ENCODE measurements at regions not wholly inside any gene's neighbourhood (a gene's known extent, or its start where the extent isn't known, plus 50 kb on each side); places are given as distances from the start of the nearest gene placed in this dataset.

DNA sequence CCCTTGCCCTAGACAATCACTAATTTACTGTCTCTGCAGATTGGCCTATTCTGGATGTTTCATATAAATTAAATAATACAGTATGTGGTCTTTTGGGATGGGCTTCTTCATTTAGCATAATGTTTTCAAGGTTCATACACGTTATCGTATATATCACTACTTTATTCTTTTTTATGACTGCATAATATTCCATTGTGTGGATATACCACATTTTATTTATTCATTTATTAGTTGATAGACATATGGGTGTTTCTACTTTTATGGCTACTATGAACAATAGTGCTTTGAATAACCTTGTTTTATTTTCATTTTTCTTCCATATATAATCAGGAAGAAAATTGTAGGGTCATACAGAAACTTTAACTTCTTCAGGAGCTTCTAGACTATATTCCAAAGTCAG is 108.5 kb upstream of the PAPPA start:
- no peak overlapping the region for H3K4me3 ChIP-seq (ENCODE audit: low read length)
- no peak for DNase-seq (ENCODE audit: low read depth)
- TF ChIP-seq, protein P1, sequence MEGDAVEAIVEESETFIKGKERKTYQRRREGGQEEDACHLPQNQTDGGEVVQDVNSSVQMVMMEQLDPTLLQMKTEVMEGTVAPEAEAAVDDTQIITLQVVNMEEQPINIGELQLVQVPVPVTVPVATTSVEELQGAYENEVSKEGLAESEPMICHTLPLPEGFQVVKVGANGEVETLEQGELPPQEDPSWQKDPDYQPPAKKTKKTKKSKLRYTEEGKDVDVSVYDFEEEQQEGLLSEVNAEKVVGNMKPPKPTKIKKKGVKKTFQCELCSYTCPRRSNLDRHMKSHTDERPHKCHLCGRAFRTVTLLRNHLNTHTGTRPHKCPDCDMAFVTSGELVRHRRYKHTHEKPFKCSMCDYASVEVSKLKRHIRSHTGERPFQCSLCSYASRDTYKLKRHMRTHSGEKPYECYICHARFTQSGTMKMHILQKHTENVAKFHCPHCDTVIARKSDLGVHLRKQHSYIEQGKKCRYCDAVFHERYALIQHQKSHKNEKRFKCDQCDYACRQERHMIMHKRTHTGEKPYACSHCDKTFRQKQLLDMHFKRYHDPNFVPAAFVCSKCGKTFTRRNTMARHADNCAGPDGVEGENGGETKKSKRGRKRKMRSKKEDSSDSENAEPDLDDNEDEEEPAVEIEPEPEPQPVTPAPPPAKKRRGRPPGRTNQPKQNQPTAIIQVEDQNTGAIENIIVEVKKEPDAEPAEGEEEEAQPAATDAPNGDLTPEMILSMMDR (conservative IDR thresholded peaks at IDR 0.05; ENCODE audit: low read depth, low read length) = no peak

DNA sequence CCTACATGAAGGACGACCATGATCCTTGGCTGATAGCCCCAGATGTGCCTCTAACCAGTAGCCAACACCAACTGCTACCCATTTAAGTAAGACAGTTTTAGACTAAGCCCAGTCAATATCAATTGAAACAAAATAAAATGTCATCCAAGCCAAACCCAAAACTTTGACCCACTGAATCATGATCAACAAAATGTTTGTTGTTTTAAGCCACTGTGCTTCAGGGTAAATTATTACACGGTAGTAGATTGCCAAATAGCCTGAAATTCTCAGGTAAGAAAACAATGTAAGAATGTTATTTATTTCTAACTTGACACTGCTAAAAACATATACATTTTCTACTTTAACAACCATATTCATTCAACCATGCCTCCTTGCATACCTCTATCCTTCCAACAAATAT is 105.5 kb upstream of the PAPPA start:
- TF ChIP-seq, protein P1 (conservative IDR thresholded peaks at IDR 0.05; ENCODE audit: low read depth, low read length) = no peak
- DNase-seq (ENCODE audit: low read depth) = no peak
- H3K4me3 ChIP-seq (ENCODE audit: low read length) = no peak overlapping the region

DNA sequence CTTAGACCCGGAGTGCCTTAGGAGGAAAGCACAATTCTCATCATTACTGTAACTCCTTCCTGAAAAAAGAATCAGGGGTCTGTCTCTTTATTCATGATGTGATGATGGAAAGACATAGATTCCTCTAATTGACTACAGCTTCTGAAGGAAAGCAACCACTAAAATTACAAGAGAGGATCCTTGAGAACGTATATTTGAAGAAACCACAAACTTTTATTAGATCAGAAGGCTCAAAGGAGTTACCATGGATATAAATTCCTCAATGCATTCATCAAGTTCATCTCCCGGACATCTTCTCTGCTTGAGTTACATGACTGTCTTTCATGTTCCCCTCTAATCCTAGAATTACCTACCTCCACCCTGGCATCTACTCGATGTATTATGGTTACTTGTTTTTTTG is 104.1 kb upstream of the PAPPA start:
- no peak overlapping the region for H3K4me3 ChIP-seq (ENCODE audit: low read length)
- TF ChIP-seq, protein P1 (conservative IDR thresholded peaks at IDR 0.05; ENCODE audit: low read depth, low read length) = no peak
- DNase-seq (ENCODE audit: low read depth) = no peak

DNA sequence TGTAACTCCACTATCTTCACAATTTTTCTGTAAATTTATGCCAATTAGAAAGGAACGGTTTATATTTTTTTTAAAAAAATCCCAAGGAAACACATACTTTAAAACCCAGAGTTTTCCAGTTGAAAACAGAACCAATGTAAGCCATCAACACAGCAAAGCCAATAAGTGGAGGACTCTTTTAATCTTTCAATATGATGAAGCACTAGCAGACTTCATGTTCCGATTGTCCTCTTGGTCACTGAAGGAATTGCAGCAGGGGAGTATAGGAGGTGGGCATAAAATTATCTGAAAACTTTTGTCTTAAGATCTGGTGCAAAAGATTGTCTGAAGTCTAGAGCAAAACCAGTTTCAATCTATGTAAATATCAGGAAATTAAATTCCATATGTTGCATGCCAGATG is 102.1 kb upstream of the PAPPA start:
- no peak for DNase-seq (ENCODE audit: low read depth)
- no peak overlapping the region for H3K4me3 ChIP-seq (ENCODE audit: low read length)
- TF ChIP-seq, protein P1 (conservative IDR thresholded peaks at IDR 0.05; ENCODE audit: low read depth, low read length) = no peak

DNA sequence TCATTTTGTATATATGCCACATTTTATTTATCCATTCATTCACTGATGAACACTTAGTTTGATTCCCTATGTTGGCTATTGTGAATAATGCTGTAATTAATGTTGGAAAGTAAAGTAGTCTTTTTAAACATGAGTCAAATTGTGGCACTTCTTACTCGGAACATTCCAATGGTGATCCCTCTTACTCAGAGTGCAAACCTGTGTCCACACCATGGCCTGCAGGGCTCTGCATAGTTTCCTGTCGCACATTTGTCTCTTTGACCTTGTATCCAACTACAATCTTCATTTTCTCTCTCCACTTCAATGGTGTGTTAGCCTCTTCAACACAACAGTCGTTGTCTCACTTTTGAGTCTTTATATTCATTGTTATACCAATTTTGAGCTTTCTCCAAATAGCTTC is 98.1 kb upstream of the PAPPA start:
- DNase-seq (ENCODE audit: low read depth) = no peak
- TF ChIP-seq, protein P1 (conservative IDR thresholded peaks at IDR 0.05; ENCODE audit: low read depth, low read length) = no peak

DNA sequence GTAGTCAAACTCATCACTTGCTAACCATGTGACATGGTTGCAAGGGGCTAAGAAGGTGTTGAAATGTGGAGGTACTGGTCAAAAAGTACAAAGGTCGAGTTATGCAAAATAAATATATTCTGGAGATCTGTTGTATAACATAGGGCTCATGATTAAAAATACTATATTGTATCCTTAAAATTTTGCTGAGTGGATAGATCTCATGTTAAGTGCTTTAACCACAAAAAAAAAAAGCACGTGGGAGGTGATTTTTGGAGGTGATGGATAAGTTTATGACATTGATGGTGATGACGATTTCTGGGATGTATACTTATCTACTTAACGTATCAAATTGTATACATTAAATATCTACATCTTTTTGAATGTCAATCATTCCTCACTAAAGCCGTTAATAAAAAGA is 96.2 kb upstream of the PAPPA start:
- DNase-seq (ENCODE audit: low read depth) = no peak
- TF ChIP-seq, protein P1 (conservative IDR thresholded peaks at IDR 0.05; ENCODE audit: low read depth, low read length) = no peak
- H3K4me3 ChIP-seq (ENCODE audit: low read length) = no peak overlapping the region

More for the DNA sequence above, 98.1 kb upstream of the PAPPA start:
- H3K4me3 ChIP-seq (ENCODE audit: low read length) = no peak overlapping the region

DNA sequence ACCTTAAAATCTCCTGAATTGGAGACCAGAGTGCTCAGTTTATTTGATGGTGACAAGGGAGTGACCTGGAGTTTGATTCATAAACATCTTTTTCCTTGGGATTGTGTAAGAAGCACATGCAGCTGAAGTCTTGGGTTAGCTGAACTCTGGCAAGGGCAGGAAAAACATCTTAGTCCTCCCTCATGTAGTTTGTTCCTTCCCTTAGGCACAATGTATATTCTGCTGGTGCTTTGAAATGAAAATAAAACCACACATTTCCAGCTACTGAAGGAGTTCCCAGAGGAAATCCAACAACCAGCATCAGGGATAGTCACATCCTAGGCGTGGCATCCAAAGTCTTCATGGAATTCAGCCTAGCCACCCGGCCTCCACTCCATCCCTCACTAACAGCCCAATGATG is 95.2 kb upstream of the PAPPA start:
- no peak overlapping the region for H3K4me3 ChIP-seq (ENCODE audit: low read length)
- TF ChIP-seq, protein P1 (conservative IDR thresholded peaks at IDR 0.05; ENCODE audit: low read depth, low read length) = no peak
- no peak for DNase-seq (ENCODE audit: low read depth)

All from retinal pigment epithelial cell (primary cell).